HEK293T (cell line): ENCODE measurements at regions not wholly inside any gene's neighbourhood (a gene's known extent, or its start where the extent isn't known, plus 50 kb on each side); places are given as distances from the start of the nearest gene placed in this dataset.
"Not testable (repeated sequence)": the region's sequence is repeated elsewhere in the genome, so short reads cannot be mapped to it uniquely, and the experiment has no call there.

Experiments used
- CTCF ChIA-PET: fragments of 350-600 bp; formaldehyde crosslinking; extraction: SDS; loops from one replicate; lab custom pipeline; 2021; ENCODE audit warnings: antibody characterized with exemption, inconsistent platforms; lab: Yijun Ruan, JAX
- POLR2A ChIA-PET: fragments of 350-600 bp; formaldehyde crosslinking; extraction: SDS; loops from one replicate; lab custom pipeline; 2020; ENCODE audit warnings: antibody characterized with exemption, inconsistent platforms; lab: Yijun Ruan, JAX
- DNase-seq: peaks from one replicate; pipeline ENCODE4 v3.0.0; 2012; ENCODE audit warnings: mixed read lengths; ENCODE audit errors: extremely low spot score
- ARNT ChIP-seq: fragments of 450-650 bp; IDR thresholded peaks from 2 replicates; pipeline ENCODE4 v1.6.1; 2017; ENCODE audit warnings: mild to moderate bottlenecking
- BHLHE40 ChIP-seq: fragments of 450-650 bp; IDR thresholded peaks from 2 replicates; pipeline ENCODE4 v1.6.1; 2016; ENCODE audit warnings: mild to moderate bottlenecking, moderate library complexity, borderline replicate concordance
- CTBP1 ChIP-seq: fragments of 450-650 bp; IDR thresholded peaks from 2 replicates; pipeline ENCODE4 v1.6.1; 2016; ENCODE audit warnings: borderline replicate concordance
- ELF4 ChIP-seq: fragments of 450-650 bp; IDR thresholded peaks from 2 replicates; pipeline ENCODE4 v1.6.1; 2017; ENCODE audit warnings: antibody characterized with exemption
- FOXA1 ChIP-seq: fragments of 450-650 bp; IDR thresholded peaks from 2 replicates; pipeline ENCODE4 v1.6.1; 2016; ENCODE audit warnings: mild to moderate bottlenecking
- FOXK2 ChIP-seq: fragments of 450-650 bp; IDR thresholded peaks from 2 replicates; pipeline ENCODE4 v1.6.1; 2016; ENCODE audit warnings: mild to moderate bottlenecking
- FOXM1 ChIP-seq: fragments of 450-650 bp; IDR thresholded peaks from 2 replicates; pipeline ENCODE4 v1.6.1; 2017; ENCODE audit warnings: mild to moderate bottlenecking, borderline replicate concordance
- HDGF ChIP-seq: fragments of 450-650 bp; IDR thresholded peaks from 2 replicates; pipeline ENCODE4 v1.6.1; 2017; ENCODE audit warnings: antibody characterized with exemption, borderline replicate concordance
- L3MBTL2 ChIP-seq: fragments of 450-650 bp; conservative IDR thresholded peaks from 2 replicates; pipeline ENCODE4 v1.6.1; 2016; ENCODE audit warnings: mild to moderate bottlenecking
- LEF1 ChIP-seq: fragments of 450-650 bp; IDR thresholded peaks from 2 replicates; pipeline ENCODE4 v1.6.1; 2017; ENCODE audit warnings: mild to moderate bottlenecking, borderline replicate concordance
- NFRKB ChIP-seq: fragments of 450-650 bp; IDR thresholded peaks from 2 replicates; pipeline ENCODE4 v1.6.1; 2016; ENCODE audit warnings: mild to moderate bottlenecking, moderate library complexity
- PKNOX1 ChIP-seq: fragments of 450-650 bp; IDR thresholded peaks from 2 replicates; pipeline ENCODE4 v1.6.1; 2016
- SP1 ChIP-seq: fragments of 450-650 bp; IDR thresholded peaks from 2 replicates; pipeline ENCODE4 v1.6.1; 2017
- SUZ12 ChIP-seq: fragments of 450-650 bp; IDR thresholded peaks from 2 replicates; pipeline ENCODE4 v1.6.1; 2016; ENCODE audit warnings: mild to moderate bottlenecking
- TARDBP ChIP-seq: fragments of 450-650 bp; IDR thresholded peaks from 2 replicates; pipeline ENCODE4 v1.6.1; 2016
- ZNF384 ChIP-seq: fragments of 450-650 bp; IDR thresholded peaks from 2 replicates; pipeline ENCODE4 v1.6.1; 2016

GRCh38 chr5:96292582-96293247 is 140.3 kb downstream of the PCSK1 start:
- no peak for TF ChIP-seq PKNOX1
- TF ChIP-seq TARDBP: no peak
- TF ChIP-seq CTBP1: no peak
- no peak for TF ChIP-seq FOXK2
- TF ChIP-seq HDGF: no peak
- no peak for TF ChIP-seq ZNF384
- TF ChIP-seq BHLHE40: no peak
- no peak for TF ChIP-seq ARNT
- TF ChIP-seq LEF1: no peak
- TF ChIP-seq NFRKB: no peak
- no peak for TF ChIP-seq ELF4
- no peak for TF ChIP-seq SP1
- no peak for TF ChIP-seq FOXA1
- TF ChIP-seq SUZ12: no peak
- TF ChIP-seq FOXM1: no peak
- no peak for TF ChIP-seq L3MBTL2
- CTCF ChIA-PET: interaction anchor here (0.6 kb wide), 1 partner anchor 1803 kb away, joined by 3 read pairs; no protein-coding TSS in a partner anchor
- DNase-seq: no peak
- POLR2A ChIA-PET: no interaction called here

- POLR2A ChIA-PET, DNase-seq, CTCF ChIA-PET: not testable (repeated sequence)
Measured at GRCh38 chr5:96289287-96289686, 143.8 kb downstream of the PCSK1 start.

- POLR2A ChIA-PET: no interaction called here
- CTCF ChIA-PET: no interaction called here
- TF ChIP-seq TARDBP (no peak), NFRKB (no peak), CTBP1 (no peak), FOXK2 (no peak), FOXA1 (no peak)
- DNase-seq: no peak
Measured at GRCh38 chr5:96288845-96289185, 144.2 kb downstream of the PCSK1 start.

- no peak for DNase-seq
- TF ChIP-seq ELF4: no peak
- TF ChIP-seq L3MBTL2: no peak
- no peak for TF ChIP-seq CTBP1
- no peak for TF ChIP-seq FOXK2
- TF ChIP-seq TARDBP: no peak
- no peak for TF ChIP-seq FOXA1
- no peak for TF ChIP-seq NFRKB
- TF ChIP-seq SP1: no peak
- TF ChIP-seq FOXM1: no peak
- TF ChIP-seq ZNF384: no peak
- ChIA-PET POLR2A (no interaction called here), CTCF (no interaction called here)
Measured at GRCh38 chr5:96288166-96288844, 144.7 kb downstream of the PCSK1 start.

- CTCF ChIA-PET: interaction anchor here (0.7 kb wide), 1 partner anchor 192 kb away, joined by 3 read pairs; no protein-coding TSS in a partner anchor
- DNase-seq: no peak
- no peak for TF ChIP-seq SP1
- TF ChIP-seq ELF4: no peak
- TF ChIP-seq FOXK2: no peak
- POLR2A ChIA-PET: no interaction called here
Measured at GRCh38 chr5:96287136-96287535, 145.9 kb downstream of the PCSK1 start.

GRCh38 chr5:96285823-96286222 is 147.2 kb downstream of the PCSK1 start:
- ChIA-PET POLR2A (no interaction called here), CTCF (no interaction called here)
- no peak for TF ChIP-seq ZNF384
- no peak for TF ChIP-seq FOXK2
- no peak for TF ChIP-seq ELF4
- TF ChIP-seq LEF1: no peak
- no peak for TF ChIP-seq SP1
- no peak for TF ChIP-seq ARNT
- TF ChIP-seq HDGF: no peak
- DNase-seq: no peak

GRCh38 chr5:96284727-96285389 is 148.2 kb downstream of the PCSK1 start:
- DNase-seq: no peak
- CTCF ChIA-PET: interaction anchor here (0.7 kb wide), 1 partner anchor 317 kb away, joined by 3 read pairs; no protein-coding TSS in a partner anchor
- POLR2A ChIA-PET: no interaction called here
- TF ChIP-seq BHLHE40 (no peak), SUZ12 (no peak), ZNF384 (no peak), L3MBTL2 (no peak), TARDBP (no peak), CTBP1 (no peak), FOXK2 (no peak), ELF4 (no peak), NFRKB (no peak), FOXM1 (no peak), HDGF (no peak), LEF1 (no peak), FOXA1 (no peak), ARNT (no peak), PKNOX1 (no peak), SP1 (no peak)
